Neural cell (in vitro differentiated cells): ENCODE measurements at regions not wholly inside any gene's neighbourhood (a gene's known extent, or its start where the extent isn't known, plus 50 kb on each side); places are given as distances from the start of the nearest gene placed in this dataset.

ENCODE experiments used
- EP300 ChIP-seq: fragments of 450-650 bp; conservative IDR thresholded peaks from 2 replicates; pipeline ENCODE4 v1.6.1; 2014; ENCODE audit warnings: antibody characterized with exemption, mild to moderate bottlenecking, moderate library complexity; ENCODE audit not compliant: poor library complexity, severe bottlenecking
- EZH2 ChIP-seq: fragments of 200-600, 300-800 bp; shearing (Covaris generic), sonication (generic); IDR thresholded peaks from 2 replicates; pipeline ENCODE4 v1.6.1; 2014; ENCODE audit warnings: antibody characterized with exemption, low read length, borderline replicate concordance, mild to moderate bottlenecking; ENCODE audit not compliant: insufficient read depth, poor library complexity, severe bottlenecking
- MXI1 ChIP-seq: fragments of 450-650 bp; conservative IDR thresholded peaks from 2 replicates; pipeline ENCODE4 v1.6.1; 2014; ENCODE audit warnings: antibody characterized with exemption, mild to moderate bottlenecking; ENCODE audit not compliant: poor library complexity, severe bottlenecking
- POLR2AphosphoS5 ChIP-seq: IDR thresholded peaks from 2 replicates; pipeline ENCODE4 v1.6.1; 2012
- RAD21 ChIP-seq: fragments of 450-650 bp; conservative IDR thresholded peaks from 2 replicates; pipeline ENCODE4 v1.6.1; 2014; ENCODE audit warnings: antibody characterized with exemption, mild to moderate bottlenecking, moderate library complexity
- REST ChIP-seq: IDR thresholded peaks from 2 replicates; pipeline ENCODE4 v1.6.1; 2012; ENCODE audit warnings: borderline replicate concordance
- TAF1 ChIP-seq: IDR thresholded peaks from 2 replicates; pipeline ENCODE4 v1.6.1; 2012; ENCODE audit warnings: low read depth
- TF ChIP-seq, protein P1 (sequence below): fragments of 450-650 bp; IDR thresholded peaks from 2 replicates; pipeline ENCODE4 v1.5.1; 2014; ENCODE audit warnings: antibody characterized with exemption, mild to moderate bottlenecking, moderate library complexity; ENCODE audit not compliant: poor library complexity, severe bottlenecking

DNA sequence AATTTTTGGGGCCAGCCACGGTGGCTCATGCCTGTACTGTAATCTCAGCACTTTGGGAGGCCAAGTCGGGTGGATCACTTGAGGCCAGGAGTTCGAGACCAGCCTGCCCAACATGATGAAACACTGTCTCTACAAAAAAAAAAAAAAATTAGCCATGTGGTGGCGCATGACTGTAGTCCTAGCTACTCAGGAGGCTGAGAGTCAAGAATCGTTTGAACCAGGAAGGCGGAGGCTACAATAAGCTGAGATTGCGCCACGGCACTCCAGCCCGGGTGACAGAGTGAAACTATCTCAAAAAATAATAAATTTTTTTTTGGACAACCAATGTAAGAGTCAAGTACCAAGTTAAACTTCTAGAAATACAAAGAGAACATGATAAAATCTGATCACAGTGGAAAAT, 164.6 kb downstream of the AVL9 start:
- TF ChIP-seq, protein P1, sequence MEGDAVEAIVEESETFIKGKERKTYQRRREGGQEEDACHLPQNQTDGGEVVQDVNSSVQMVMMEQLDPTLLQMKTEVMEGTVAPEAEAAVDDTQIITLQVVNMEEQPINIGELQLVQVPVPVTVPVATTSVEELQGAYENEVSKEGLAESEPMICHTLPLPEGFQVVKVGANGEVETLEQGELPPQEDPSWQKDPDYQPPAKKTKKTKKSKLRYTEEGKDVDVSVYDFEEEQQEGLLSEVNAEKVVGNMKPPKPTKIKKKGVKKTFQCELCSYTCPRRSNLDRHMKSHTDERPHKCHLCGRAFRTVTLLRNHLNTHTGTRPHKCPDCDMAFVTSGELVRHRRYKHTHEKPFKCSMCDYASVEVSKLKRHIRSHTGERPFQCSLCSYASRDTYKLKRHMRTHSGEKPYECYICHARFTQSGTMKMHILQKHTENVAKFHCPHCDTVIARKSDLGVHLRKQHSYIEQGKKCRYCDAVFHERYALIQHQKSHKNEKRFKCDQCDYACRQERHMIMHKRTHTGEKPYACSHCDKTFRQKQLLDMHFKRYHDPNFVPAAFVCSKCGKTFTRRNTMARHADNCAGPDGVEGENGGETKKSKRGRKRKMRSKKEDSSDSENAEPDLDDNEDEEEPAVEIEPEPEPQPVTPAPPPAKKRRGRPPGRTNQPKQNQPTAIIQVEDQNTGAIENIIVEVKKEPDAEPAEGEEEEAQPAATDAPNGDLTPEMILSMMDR: no peak
- TF ChIP-seq REST: no peak
- no peak for TF ChIP-seq RAD21
- TF ChIP-seq POLR2AphosphoS5: no peak
- TF ChIP-seq EP300: no peak
- TF ChIP-seq TAF1: no peak
- no peak for TF ChIP-seq EZH2
- TF ChIP-seq MXI1: no peak
